GM23338 (cell line): ENCODE measurements at regions not wholly inside any gene's neighbourhood (a gene's known extent, or its start where the extent isn't known, plus 50 kb on each side); places are given as distances from the start of the nearest gene placed in this dataset.

Experiments
- ATAC-seq: fragments of 200-7000 bp; cut with Tn5 transposase; 3 replicates; pipeline ENCODE4 v1.9.1; 2020
- DNase-seq: peaks from one replicate; pipeline ENCODE4 v3.0.0-alpha.2; 2015; ENCODE audit warnings: low spot score
- H2AFZ ChIP-seq: fragments of 200-600 bp; sonication (generic); 2 replicates; pipeline ENCODE4 v1.8.0; 2016; ENCODE audit warnings: antibody characterized with exemption, mild to moderate bottlenecking, moderate library complexity
- H3F3A ChIP-seq: fragments of 200-600 bp; sonication (generic); replicated peaks from 2 replicates; pipeline ENCODE4 v1.8.0; 2017; ENCODE audit warnings: antibody characterized with exemption, mixed run types, low read depth
- H3K27ac ChIP-seq: fragments of 200-600 bp; sonication (generic); 2 replicates; pipeline ENCODE4 v1.6.1; 2016; ENCODE audit warnings: low read depth
- H3K27me3 ChIP-seq: fragments of 200-600 bp; sonication (generic); 2 replicates; pipeline ENCODE4 v1.8.0; 2016; ENCODE audit warnings: mild to moderate bottlenecking, mixed run types, moderate library complexity; ENCODE audit not compliant: insufficient read depth
- H3K36me3 ChIP-seq: fragments of 200-600 bp; sonication (generic); 2 replicates; pipeline ENCODE4 v1.8.0; 2016; ENCODE audit warnings: mild to moderate bottlenecking; ENCODE audit not compliant: insufficient read depth
- H3K4me1 ChIP-seq: fragments of 200-600 bp; sonication (generic); 2 replicates; pipeline ENCODE4 v1.8.0; 2016; ENCODE audit warnings: mild to moderate bottlenecking, moderate library complexity; ENCODE audit not compliant: insufficient read depth
- H3K4me2 ChIP-seq: fragments of 200-600 bp; sonication (generic); 2 replicates; pipeline ENCODE4 v1.7.1; 2017; ENCODE audit warnings: mixed run types
- H3K4me3 ChIP-seq: fragments of 200-600 bp; sonication (generic); 2 replicates; pipeline ENCODE4 v1.6.1; 2016; ENCODE audit warnings: mixed run types
- H3K79me2 ChIP-seq: fragments of 200-600 bp; sonication (generic); replicated peaks from 2 replicates; pipeline ENCODE4 v1.8.0; 2017; ENCODE audit warnings: mild to moderate bottlenecking; ENCODE audit not compliant: insufficient read depth
- H3K9me2 ChIP-seq: fragments of 200-600 bp; sonication (generic); 2 replicates; pipeline ENCODE4 v1.8.0; 2017; ENCODE audit not compliant: insufficient read depth
- H4K20me1 ChIP-seq: fragments of 200-600 bp; sonication (generic); replicated peaks from 2 replicates; pipeline ENCODE4 v1.8.0; 2017; ENCODE audit warnings: mild to moderate bottlenecking; ENCODE audit not compliant: insufficient read depth
- H3K27ac Mint-ChIP-seq: 2 replicates; pipeline ENCODE4 v1.8.0; 2020; ENCODE audit warnings: inconsistent platforms, mild to moderate bottlenecking, moderate library complexity, mixed read lengths
- H3K27me3 Mint-ChIP-seq: 3 replicates; pipeline ENCODE4 v1.8.0; 2022; ENCODE audit warnings: low read depth, mild to moderate bottlenecking, moderate library complexity, mixed read lengths, inconsistent platforms; ENCODE audit not compliant: insufficient read depth, poor library complexity
- H3K36me3 Mint-ChIP-seq: 3 replicates; pipeline ENCODE4 v1.8.0; 2021; ENCODE audit warnings: low read depth, mild to moderate bottlenecking, inconsistent platforms, moderate library complexity, mixed read lengths
- H3K4me1 Mint-ChIP-seq: 3 replicates; pipeline ENCODE4 v1.8.0; 2020; ENCODE audit warnings: mild to moderate bottlenecking, inconsistent platforms, mixed read lengths
- H3K4me3 Mint-ChIP-seq: 3 replicates; pipeline ENCODE4 v1.8.0; 2021; ENCODE audit warnings: moderate library complexity, mild to moderate bottlenecking, inconsistent platforms, mixed read lengths
- H3K9me3 Mint-ChIP-seq: 3 replicates; pipeline ENCODE4 v1.8.0; 2020; ENCODE audit warnings: moderate library complexity, mild to moderate bottlenecking, inconsistent platforms, mixed read lengths
- CTCF ChIP-seq, 2 experiments: fragments of 200-600 bp in 1 of 2; sonication (generic) in 1 of 2; conservative IDR thresholded peaks; 2 replicates each; pipeline versions ENCODE4 v1.5.1 to v1.6.1; 2016 to 2017; ENCODE audit warnings: antibody characterized with exemption in 2 of 2, low read depth in 2 of 2, mild to moderate bottlenecking in 2 of 2, moderate library complexity in 1 of 2
- EZH2 ChIP-seq: fragments of 200-600 bp; sonication (generic); IDR thresholded peaks from one replicate; pipeline ENCODE4 v1.8.0; 2017; ENCODE audit warnings: antibody characterized with exemption, mild to moderate bottlenecking, low read depth; ENCODE audit not compliant: unreplicated experiment
- EZH2phosphoT487 ChIP-seq: fragments of 200-600 bp; sonication (generic); IDR thresholded peaks from one replicate; pipeline ENCODE4 v1.8.1; 2018; ENCODE audit warnings: antibody characterized with exemption; ENCODE audit not compliant: unreplicated experiment
- JUNB ChIP-seq: IDR thresholded peaks from one replicate; pipeline ENCODE4 v1.6.1; 2016; ENCODE audit warnings: antibody characterized with exemption; ENCODE audit not compliant: unreplicated experiment
- NANOG ChIP-seq: IDR thresholded peaks from 2 replicates; pipeline ENCODE4 v1.6.1; 2016; ENCODE audit warnings: antibody characterized with exemption, borderline replicate concordance
- POLR2AphosphoS5 ChIP-seq: IDR thresholded peaks from 2 replicates; pipeline ENCODE4 v1.6.1; 2016; ENCODE audit warnings: antibody characterized with exemption, low read depth
- REST ChIP-seq: IDR thresholded peaks from one replicate; pipeline ENCODE4 v1.6.1; 2018; ENCODE audit warnings: antibody characterized with exemption; ENCODE audit not compliant: unreplicated experiment
- STAT1 ChIP-seq: IDR thresholded peaks from one replicate; pipeline ENCODE4 v1.6.1; 2016; ENCODE audit warnings: antibody characterized with exemption; ENCODE audit not compliant: unreplicated experiment

GRCh38 chr5:24783596-24783995 is 138.8 kb upstream of the CDH10 start:
- TF ChIP-seq EZH2 (no peak), NANOG (no peak), CTCF (conservative IDR thresholded peaks at IDR 0.05; ENCODE audit: low read depth in 2 of 2) (no peak), STAT1 (no peak), REST (no peak), EZH2phosphoT487 (no peak), POLR2AphosphoS5 (no peak)
- ATAC-seq: no peak

GRCh38 chr5:24777392-24777791 is 132.6 kb upstream of the CDH10 start:
- Histone ChIP-seq H4K20me1 (no peaks in the 10 kb centered on the region), H3K4me3 (no peak overlapping the region), H3K27ac (no peak overlapping the region), H3K27me3 (no peaks in the 10 kb centered on the region), H3K4me2 (no peak overlapping the region), H2AFZ (no peak overlapping the region), H3K4me1 (no peaks in the 10 kb centered on the region), H3K36me3 (no peaks in the 10 kb centered on the region), H3K79me2 (no peaks in the 10 kb centered on the region), H3K9me2 (no peaks in the 10 kb centered on the region), H3F3A (no peaks in the 10 kb centered on the region)
- Mint-ChIP-seq H3K4me1 (no peaks in the 10 kb centered on the region), H3K27me3 (no peaks in the 10 kb centered on the region), H3K27ac (no peak overlapping the region), H3K36me3 (no peaks in the 10 kb centered on the region), H3K9me3 (no peaks in the 10 kb centered on the region), H3K4me3 (no peak overlapping the region)
- ATAC-seq (no peak), DNase-seq (no peak)
- TF ChIP-seq JUNB: no peak
- TF ChIP-seq EZH2phosphoT487: no peak
- no peak for TF ChIP-seq STAT1
- TF ChIP-seq REST: no peak
- no peak for TF ChIP-seq EZH2
- TF ChIP-seq CTCF (conservative IDR thresholded peaks at IDR 0.05; ENCODE audit: low read depth in 2 of 2): no peak

More at GRCh38 chr5:24783596-24783995, 138.8 kb upstream of the CDH10 start:
- Mint-ChIP-seq H3K27me3 (no peaks in the 10 kb centered on the region), H3K4me3 (no peak overlapping the region), H3K36me3 (no peaks in the 10 kb centered on the region), H3K27ac (no peak overlapping the region), H3K4me1 (peaks cover 5% of the 10 kb centered on the region; the same call in 2 of the 3 replicates), H3K9me3 (no peaks in the 10 kb centered on the region)
- Histone ChIP-seq H3K79me2 (no peaks in the 10 kb centered on the region), H3K36me3 (no peaks in the 10 kb centered on the region), H3K27ac (no peak overlapping the region), H3K4me3 (no peak overlapping the region), H4K20me1 (no peaks in the 10 kb centered on the region), H3K4me1 (no peaks in the 10 kb centered on the region), H3F3A (no peaks in the 10 kb centered on the region), H3K9me2 (no peaks in the 10 kb centered on the region), H2AFZ (no peak overlapping the region), H3K4me2 (no peak overlapping the region), H3K27me3 (no peaks in the 10 kb centered on the region)
- DNase-seq: no peak
